ENCODE measurements at regions not wholly inside any gene's neighbourhood (a gene's known extent, or its start where the extent isn't known, plus 50 kb on each side); places are given as distances from the start of the nearest gene placed in this dataset.
"Not testable (repeated sequence)": the region's sequence is repeated elsewhere in the genome, so short reads cannot be mapped to it uniquely, and the experiment has no call there.

GRCh38 chr5:33074548-33074947, 363.4 kb downstream of the NPR3 start:
- DNase-seq, result no peak

- no peak for DNase-seq
These were observed 364.6 kb downstream of the NPR3 start for GRCh38 chr5:33075731-33076130.

- DNase-seq, result no peak
These were observed 361.2 kb upstream of the TARS1 start for GRCh38 chr5:33079548-33079947.

- DNase-seq, result no peak
These were observed 360.5 kb upstream of the TARS1 start for GRCh38 chr5:33080287-33080686.

- DNase-seq, result no peak
These were observed 352.6 kb upstream of the TARS1 start for GRCh38 chr5:33088176-33088575.

GRCh38 chr5:33091571-33092363, 349.0 kb upstream of the TARS1 start:
- no peak for DNase-seq

- DNase-seq, result no peak
These were observed 348.0 kb upstream of the TARS1 start for GRCh38 chr5:33092719-33093118.

GRCh38 chr5:33102551-33102950, 338.2 kb upstream of the TARS1 start:
- no peak for DNase-seq

- DNase-seq, result no peak
These were observed 335.2 kb upstream of the TARS1 start for GRCh38 chr5:33105521-33105941.

- not testable (repeated sequence) for DNase-seq
These were observed 330.3 kb upstream of the TARS1 start for GRCh38 chr5:33110496-33110895.

- no peak for DNase-seq
These were observed 326.4 kb upstream of the TARS1 start for GRCh38 chr5:33114361-33114760.

GRCh38 chr5:33115467-33115866, 325.3 kb upstream of the TARS1 start:
- DNase-seq, result no peak

- DNase-seq, result no peak
These were observed 321.9 kb upstream of the TARS1 start for GRCh38 chr5:33118761-33119415.

- DNase-seq, result no peak
These were observed 320.1 kb upstream of the TARS1 start for GRCh38 chr5:33120671-33121070.

- DNase-seq, result no peak
These were observed 311.5 kb upstream of the TARS1 start for GRCh38 chr5:33129309-33129708.

- DNase-seq, result no peak
These were observed 304.0 kb upstream of the TARS1 start for GRCh38 chr5:33136785-33137184.

GRCh38 chr5:33138145-33138544, 302.6 kb upstream of the TARS1 start:
- DNase-seq, result not testable (repeated sequence)

GRCh38 chr5:33143405-33144123, 297.2 kb upstream of the TARS1 start:
- DNase-seq, result no peak

GRCh38 chr5:33146881-33147280, 293.9 kb upstream of the TARS1 start:
- no peak for DNase-seq

- no peak for DNase-seq
These were observed 292.7 kb upstream of the TARS1 start for GRCh38 chr5:33148076-33148513.

GRCh38 chr5:33153372-33153771, 287.4 kb upstream of the TARS1 start:
- no peak for DNase-seq

GRCh38 chr5:33153831-33154230, 286.9 kb upstream of the TARS1 start:
- DNase-seq, result no peak

GRCh38 chr5:33160871-33161270, 279.9 kb upstream of the TARS1 start:
- DNase-seq, result no peak

GRCh38 chr5:33161421-33161820, 279.3 kb upstream of the TARS1 start:
- no peak for DNase-seq

Measured in NCI-H146 (cell line).